Fibroblast of lung (primary cell): ENCODE measurements at regions not wholly inside any gene's neighbourhood (a gene's known extent, or its start where the extent isn't known, plus 50 kb on each side); places are given as distances from the start of the nearest gene placed in this dataset.

Experiments
- CTCF ChIP-seq, 2 donors: IDR thresholded peaks in 1 of 2; conservative IDR thresholded peaks in 1 of 2; 1 replicate in 1 of 2; 2 replicates in 1 of 2; pipeline ENCODE4 v1.5.1; 2011 to 2012; ENCODE audit warnings: low read length in 2 of 2, control low read depth in 1 of 2, inconsistent platforms in 1 of 2, low read depth in 1 of 2, mild to moderate bottlenecking in 1 of 2
- EZH2 ChIP-seq: IDR thresholded peaks from 2 replicates; pipeline ENCODE4 v1.5.1; 2012; ENCODE audit warnings: low read length, control low read depth, mild to moderate bottlenecking; ENCODE audit errors: missing control alignments

GRCh38 chr18:39241534-39241933, 1675.9 kb upstream of the CELF4 start:
- TF ChIP-seq CTCF (conservative IDR thresholded peaks at IDR 0.05 in 1 of 2, IDR thresholded peaks at IDR 0.05 in 1 of 2; ENCODE audit: low read depth in 1 of 2, low read length in 2 of 2) (no peak), EZH2 (no peak)
